ENCODE measurements at regions not wholly inside any gene's neighbourhood (a gene's known extent, or its start where the extent isn't known, plus 50 kb on each side); places are given as distances from the start of the nearest gene placed in this dataset.
"Not testable (repeated sequence)": the region's sequence is repeated elsewhere in the genome, so short reads cannot be mapped to it uniquely, and the experiment has no call there.

DNA sequence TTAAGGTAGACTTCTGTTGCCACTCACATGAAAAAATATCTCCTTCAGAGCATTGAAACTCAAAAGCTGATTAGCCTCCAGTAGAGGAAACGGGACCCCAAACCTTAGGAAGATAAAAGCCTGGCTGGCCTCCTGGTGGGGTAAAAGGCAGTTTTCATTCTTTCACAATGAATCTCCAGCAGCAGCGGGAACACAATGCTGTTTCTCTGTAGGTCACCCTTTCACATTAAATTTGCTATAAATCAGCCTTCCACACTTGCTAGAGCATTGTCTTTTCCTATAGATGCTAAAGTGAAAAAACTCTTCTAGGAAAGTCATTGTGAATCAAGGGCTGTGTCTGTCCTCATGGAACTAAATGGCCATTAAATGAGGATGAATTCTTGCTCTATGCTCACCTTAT is 207.3 kb upstream of the MAGEB2 start:
- no peak overlapping the region for H3K27ac ChIP-seq
- H3K4me1 ChIP-seq = peaks cover 41% of the 10 kb centered on the region
- H3K9me3 ChIP-seq (replicated peaks) = no peaks in the 10 kb centered on the region
- no peak overlapping the region for H3K4me3 ChIP-seq
- no peaks in the 10 kb centered on the region for H3K27me3 ChIP-seq
- H3K36me3 ChIP-seq = no peaks in the 10 kb centered on the region
- no peak for DNase-seq

DNA sequence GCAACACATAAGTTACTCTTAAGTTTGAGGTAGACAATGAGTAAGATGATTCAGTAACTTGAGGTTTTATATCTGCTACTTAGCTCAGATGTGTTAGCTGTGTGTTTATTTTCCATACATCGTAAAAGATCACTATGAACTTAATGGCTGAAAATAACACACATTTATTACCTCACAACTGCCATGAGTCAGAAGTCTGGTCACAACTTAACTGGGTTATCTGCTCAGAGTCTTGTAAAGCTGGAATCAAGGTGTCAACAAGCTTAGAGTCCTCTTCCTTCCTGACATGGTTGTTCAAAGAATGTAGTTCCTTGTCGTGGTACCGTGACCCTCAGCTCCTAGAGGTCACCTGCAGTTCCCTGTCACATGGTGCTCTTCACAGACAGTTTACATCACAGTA is 204.9 kb upstream of the MAGEB2 start:
- Histone ChIP-seq H3K9me3 (replicated peaks) (no peaks in the 10 kb centered on the region), H3K4me3 (no peak overlapping the region), H3K36me3 (no peaks in the 10 kb centered on the region), H3K27me3 (no peaks in the 10 kb centered on the region), H3K4me1 (peaks cover 17% of the 10 kb centered on the region), H3K27ac (no peak overlapping the region)
- no peak for DNase-seq

DNA sequence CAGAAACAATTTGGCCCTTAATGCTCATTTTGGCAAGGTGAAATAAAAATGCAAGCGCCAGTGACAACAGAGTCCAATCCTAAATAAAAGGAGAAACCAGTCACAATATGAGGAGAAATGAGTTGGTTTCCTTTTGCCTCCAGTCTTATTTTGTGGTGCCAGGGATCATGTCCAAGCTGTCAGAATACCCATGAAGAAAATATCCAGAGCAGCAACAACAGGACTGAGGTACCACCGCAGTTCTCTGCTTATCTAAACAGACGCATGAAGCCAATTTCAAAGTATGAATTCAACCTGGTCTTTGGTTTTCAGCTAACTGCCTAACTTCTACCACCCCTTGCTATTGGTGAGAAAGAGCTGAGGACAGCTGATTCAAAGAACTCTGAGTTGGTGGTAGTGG is 199.9 kb upstream of the MAGEB2 start:
- no peak overlapping the region for H3K4me3 ChIP-seq
- H3K27me3 ChIP-seq = no peaks in the 10 kb centered on the region
- no peaks in the 10 kb centered on the region for H3K4me1 ChIP-seq
- H3K36me3 ChIP-seq = no peaks in the 10 kb centered on the region
- H3K27ac ChIP-seq = no peak overlapping the region
- no peaks in the 10 kb centered on the region for H3K9me3 ChIP-seq (replicated peaks)
- no peak for DNase-seq

DNA sequence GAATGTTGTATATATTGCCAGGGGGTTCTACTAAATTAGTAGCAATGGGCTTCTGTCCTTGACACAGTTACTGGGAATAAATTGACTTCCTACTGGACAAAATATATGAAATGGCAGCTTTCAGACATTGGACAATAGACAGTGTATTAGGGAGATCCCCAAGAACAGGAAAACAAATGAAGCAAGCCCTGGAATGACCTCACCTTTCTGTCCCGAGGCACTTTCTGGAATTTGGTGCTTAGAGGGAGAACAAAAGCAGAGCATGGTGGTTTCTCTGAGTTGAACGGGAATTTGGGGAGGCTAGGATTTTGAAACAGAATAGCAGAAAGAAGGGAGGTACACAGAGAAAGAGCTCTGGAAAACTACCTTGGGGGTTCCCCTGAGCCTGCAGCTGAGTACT is 187.7 kb upstream of the MAGEB2 start:
- no peaks in the 10 kb centered on the region for H3K27me3 ChIP-seq
- DNase-seq = peak in 1 of 2 experiments; percentile 18
- no peaks in the 10 kb centered on the region for H3K4me1 ChIP-seq
- H3K9me3 ChIP-seq (replicated peaks) = no peaks in the 10 kb centered on the region
- no peak overlapping the region for H3K27ac ChIP-seq
- no peak overlapping the region for H3K4me3 ChIP-seq
- no peaks in the 10 kb centered on the region for H3K36me3 ChIP-seq

DNA sequence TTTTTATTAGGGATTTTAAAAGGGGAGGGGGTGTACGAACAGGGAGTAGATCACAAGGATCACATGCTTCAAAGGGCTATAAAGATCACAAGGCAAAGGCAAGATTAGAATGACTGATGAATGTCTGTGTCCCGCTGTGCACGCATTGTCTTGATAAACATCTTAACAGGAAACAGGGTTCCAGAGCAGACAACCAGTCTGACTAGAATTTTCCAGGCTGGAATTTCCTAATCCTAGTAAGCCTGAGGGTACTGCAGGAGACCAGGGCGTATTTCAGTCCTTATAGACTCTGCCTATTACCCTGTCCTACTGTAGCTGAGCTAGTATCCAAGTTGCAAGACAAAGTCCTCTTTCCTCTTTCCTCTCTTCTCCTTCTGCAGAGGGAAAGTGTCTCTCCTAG is 179.0 kb upstream of the MAGEB2 start:
- H3K27me3 ChIP-seq; H3K4me1 ChIP-seq; H3K4me3 ChIP-seq; H3K9me3 ChIP-seq (replicated peaks); DNase-seq; H3K36me3 ChIP-seq; H3K27ac ChIP-seq: not testable (repeated sequence)

DNA sequence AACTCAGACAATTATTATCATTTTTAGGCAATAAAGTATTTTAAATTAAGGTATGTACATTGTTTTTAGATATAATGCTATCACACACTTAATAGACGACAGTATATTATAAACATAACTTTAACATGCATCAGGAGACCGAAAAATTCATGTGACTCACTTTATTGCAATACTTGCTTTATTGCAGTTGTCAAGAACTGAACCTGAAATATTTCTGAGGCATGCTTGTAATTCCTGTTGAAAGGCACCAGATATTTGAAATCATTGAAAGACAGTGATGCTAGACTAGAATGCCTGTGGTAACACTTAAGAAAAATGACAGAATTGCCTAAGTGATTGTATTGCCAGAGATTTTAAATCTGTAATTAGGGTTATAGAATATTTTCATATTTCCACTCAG is 175.6 kb upstream of the MAGEB2 start:
- no peaks in the 10 kb centered on the region for H3K9me3 ChIP-seq (replicated peaks)
- H3K4me1 ChIP-seq = no peaks in the 10 kb centered on the region
- H3K36me3 ChIP-seq = no peaks in the 10 kb centered on the region
- no peaks in the 10 kb centered on the region for H3K27me3 ChIP-seq
- H3K27ac ChIP-seq = no peak overlapping the region
- no peak overlapping the region for H3K4me3 ChIP-seq
- DNase-seq = no peak

DNA sequence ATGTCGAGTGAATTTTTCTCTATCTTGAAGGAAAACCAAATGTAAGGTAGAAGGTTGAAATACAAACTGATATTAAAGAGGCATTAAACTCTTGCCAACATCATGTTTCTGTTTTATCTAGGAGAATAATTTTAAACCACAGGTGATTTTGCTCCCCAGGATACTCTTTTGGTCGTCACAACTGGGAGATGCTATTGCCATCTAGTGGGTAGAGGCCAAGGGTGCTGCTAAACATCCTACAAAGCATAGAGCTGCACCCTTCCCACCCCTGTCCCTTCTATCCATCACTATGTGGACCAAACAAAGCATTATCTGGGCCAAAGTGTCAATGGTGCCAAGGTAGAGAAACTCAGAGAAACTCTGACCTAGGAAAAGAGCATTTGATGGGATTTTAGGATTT is 154.6 kb upstream of the MAGEB2 start:
- H3K27me3 ChIP-seq = no peaks in the 10 kb centered on the region
- H3K4me3 ChIP-seq = no peak overlapping the region
- H3K9me3 ChIP-seq (replicated peaks) = no peaks in the 10 kb centered on the region
- DNase-seq = peak; percentile 7 to 43
- no peak overlapping the region for H3K27ac ChIP-seq
- H3K36me3 ChIP-seq = no peaks in the 10 kb centered on the region
- no peaks in the 10 kb centered on the region for H3K4me1 ChIP-seq

DNA sequence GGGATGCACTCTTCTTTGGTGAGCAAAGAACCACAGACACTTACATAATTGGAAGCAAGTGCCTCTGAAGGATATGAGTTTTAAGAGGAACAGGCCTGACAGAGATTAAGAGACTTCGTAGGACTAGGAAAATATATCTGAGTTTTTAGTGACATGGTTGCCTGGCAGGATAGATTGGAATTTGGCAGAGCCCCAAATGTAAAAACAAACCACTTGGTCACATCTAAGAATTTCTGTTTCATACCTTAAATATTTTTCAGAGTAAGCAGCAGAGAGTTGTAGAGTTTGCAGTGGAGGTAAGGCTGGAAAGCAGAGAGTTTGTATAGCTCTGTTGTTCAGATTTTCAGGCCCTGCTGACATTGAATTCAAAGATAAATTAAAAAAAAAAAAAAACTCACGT is 150.1 kb upstream of the MAGEB2 start:
- Histone ChIP-seq H3K36me3 (no peaks in the 10 kb centered on the region), H3K4me3 (no peak overlapping the region), H3K9me3 (replicated peaks) (no peaks in the 10 kb centered on the region), H3K27ac (no peak overlapping the region), H3K27me3 (no peaks in the 10 kb centered on the region), H3K4me1 (no peaks in the 10 kb centered on the region)
- no peak for DNase-seq

DNA sequence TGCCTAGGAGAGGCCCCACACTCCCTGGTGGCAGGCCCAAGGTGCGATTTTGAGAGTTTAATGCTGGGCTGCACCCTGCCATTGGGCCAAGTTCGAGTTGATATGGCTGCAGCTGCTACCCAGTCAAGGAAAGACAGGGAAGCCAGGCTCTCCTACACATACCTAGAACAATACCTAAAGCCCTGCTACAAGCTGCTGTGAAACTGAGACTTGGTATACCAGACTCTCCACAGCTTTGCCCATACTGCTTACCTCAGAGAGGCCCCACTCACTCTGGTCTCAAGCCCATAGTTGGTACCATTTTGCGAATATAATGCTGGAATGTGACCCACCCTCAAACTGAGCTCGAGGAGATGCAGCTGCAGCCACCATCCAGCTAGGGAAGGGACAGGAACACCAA is 147.7 kb upstream of the MAGEB2 start:
- no peak for DNase-seq
- Histone ChIP-seq H3K36me3 (no peaks in the 10 kb centered on the region), H3K4me1 (no peaks in the 10 kb centered on the region), H3K27ac (no peak overlapping the region), H3K9me3 (replicated peaks) (no peaks in the 10 kb centered on the region), H3K4me3 (no peak overlapping the region), H3K27me3 (no peaks in the 10 kb centered on the region)

DNA sequence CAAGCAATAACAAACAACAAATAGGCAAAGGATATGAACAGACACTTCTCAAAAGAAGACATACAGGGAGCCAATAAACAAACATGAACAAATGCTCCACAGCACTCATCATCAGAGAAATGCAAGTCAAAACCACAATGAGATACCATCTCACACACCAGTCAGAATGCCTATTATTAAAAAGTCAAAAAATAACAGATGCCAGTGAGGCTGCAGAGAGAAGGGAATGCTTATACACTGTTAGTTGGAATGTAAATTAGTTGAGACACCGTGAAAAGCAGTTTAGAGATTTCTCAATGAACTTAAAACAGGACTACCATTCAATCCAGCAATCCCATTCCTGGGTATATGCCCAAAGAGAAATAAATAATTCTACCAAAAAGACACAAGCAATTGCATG is 129.8 kb upstream of the MAGEB2 start:
- DNase-seq = peak; percentile 3 to 34
- no peaks in the 10 kb centered on the region for H3K4me1 ChIP-seq

DNA sequence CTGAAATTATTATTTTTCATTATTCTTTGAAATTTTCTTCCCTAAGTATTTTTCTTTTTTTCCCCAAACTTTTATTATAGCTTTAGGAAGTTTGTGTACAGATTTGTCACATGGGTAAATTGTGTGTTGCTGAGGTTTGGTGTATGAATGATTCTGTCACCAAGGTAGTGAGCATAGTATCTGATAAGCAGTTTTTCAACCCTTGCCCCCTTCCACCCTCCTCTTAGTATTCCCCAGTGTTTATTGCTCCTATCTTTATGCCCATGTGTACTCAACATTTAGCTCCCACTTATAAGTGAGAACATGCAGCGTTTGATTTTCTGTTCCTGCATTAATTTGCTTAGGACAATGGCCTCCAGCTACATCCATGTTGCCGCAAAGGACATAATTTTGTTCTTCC is 103.9 kb upstream of the MAGEB2 start:
- H3K27me3 ChIP-seq = no peaks in the 10 kb centered on the region
- no peak overlapping the region for H3K4me3 ChIP-seq
- no peaks in the 10 kb centered on the region for H3K4me1 ChIP-seq
- no peaks in the 10 kb centered on the region for H3K36me3 ChIP-seq
- H3K9me3 ChIP-seq (replicated peaks) = no peaks in the 10 kb centered on the region
- DNase-seq = no peak
- no peak overlapping the region for H3K27ac ChIP-seq

More for the DNA sequence above, 129.8 kb upstream of the MAGEB2 start:
- Histone ChIP-seq H3K27ac (peak overlapping the region; percentile 29), H3K27me3 (no peaks in the 10 kb centered on the region), H3K36me3 (no peaks in the 10 kb centered on the region), H3K9me3 (replicated peaks) (no peaks in the 10 kb centered on the region), H3K4me3 (no peak overlapping the region)

DNA sequence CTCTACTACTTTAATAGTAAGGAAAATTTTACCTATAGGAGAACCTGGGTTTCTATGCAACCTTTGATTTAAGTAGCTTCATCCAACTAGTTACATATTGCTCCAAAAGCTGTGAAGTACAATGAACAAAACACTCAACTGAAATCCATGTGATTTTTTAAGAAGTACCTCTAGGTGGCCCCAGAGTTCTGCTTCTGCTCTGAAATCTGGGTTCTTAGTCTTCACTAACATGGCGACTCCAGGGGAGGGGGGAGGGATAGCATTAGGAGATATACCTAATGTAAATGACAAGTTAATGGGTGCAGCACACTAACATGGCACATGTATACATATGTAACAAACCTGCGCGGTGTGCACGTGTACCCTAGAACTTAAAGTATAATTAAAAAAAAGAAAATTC is 73.4 kb upstream of the MAGEB2 start:
- H3K9me3 ChIP-seq (replicated peaks) = no peaks in the 10 kb centered on the region
- H3K27me3 ChIP-seq = no peaks in the 10 kb centered on the region
- peak; percentile 15 to 56 for DNase-seq

DNA sequence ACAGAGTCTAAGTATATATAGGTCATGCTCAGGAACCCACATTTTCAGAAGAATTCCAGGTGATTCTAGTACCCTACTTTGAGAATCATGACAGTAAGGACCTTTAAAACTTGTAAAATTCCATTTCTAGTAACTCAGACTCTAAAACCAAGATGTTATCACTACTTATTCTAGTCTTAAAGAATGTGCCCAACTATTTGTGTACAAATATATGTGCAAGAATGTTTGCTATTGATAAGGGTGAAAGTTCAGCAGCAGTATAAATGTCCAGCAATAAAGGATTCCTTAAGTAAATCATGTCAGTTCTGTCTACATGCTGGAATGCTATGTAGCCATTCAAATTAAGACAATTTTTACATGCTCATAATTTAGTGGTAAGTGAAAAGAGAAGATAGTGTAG is 71.1 kb upstream of the MAGEB2 start:
- Histone ChIP-seq H3K4me1 (no peaks in the 10 kb centered on the region), H3K27me3 (no peaks in the 10 kb centered on the region), H3K27ac (no peak overlapping the region), H3K36me3 (no peaks in the 10 kb centered on the region), H3K4me3 (no peak overlapping the region), H3K9me3 (replicated peaks) (no peaks in the 10 kb centered on the region)
- no peak for DNase-seq

More for the DNA sequence above, 73.4 kb upstream of the MAGEB2 start:
- no peak overlapping the region for H3K4me3 ChIP-seq
- no peak overlapping the region for H3K27ac ChIP-seq
- no peaks in the 10 kb centered on the region for H3K4me1 ChIP-seq
- H3K36me3 ChIP-seq = no peaks in the 10 kb centered on the region

DNA sequence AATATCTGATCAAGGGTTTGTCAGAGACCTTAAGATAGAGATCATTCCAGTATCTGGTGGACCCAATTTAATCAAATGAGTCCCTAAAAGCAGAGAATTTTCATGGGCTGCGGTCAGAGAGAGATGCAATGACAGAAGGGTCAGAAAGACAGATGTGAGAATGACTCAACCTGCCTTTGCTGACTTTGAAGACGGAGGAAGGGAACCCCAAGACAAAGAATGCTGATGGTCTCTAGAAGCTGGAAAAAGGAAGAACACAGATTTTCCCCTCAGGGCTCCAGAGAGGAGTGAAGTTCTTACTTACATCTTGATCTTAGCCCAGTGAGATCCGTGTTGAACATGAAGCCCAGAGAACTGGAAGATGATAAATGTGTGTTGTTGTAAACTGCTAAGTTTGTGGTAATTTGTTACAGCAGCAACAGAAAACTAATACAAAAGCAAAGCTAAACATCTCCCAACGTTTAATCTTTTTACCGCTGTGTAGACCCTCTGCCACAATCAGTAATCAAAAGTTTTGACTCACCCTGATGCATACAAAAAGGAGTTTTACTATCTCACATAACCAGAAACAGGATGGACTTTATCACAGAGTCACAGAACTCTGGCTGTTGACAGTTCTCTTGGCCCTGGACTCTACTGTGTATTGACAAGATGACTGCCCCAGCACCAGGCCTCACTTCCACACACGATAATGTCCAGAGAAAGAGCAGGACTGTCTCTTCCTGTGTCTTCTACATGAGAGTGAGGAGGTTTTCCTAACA is 70.2 kb upstream of the MAGEB2 start:
- no peak overlapping the region for H3K4me3 ChIP-seq
- H3K4me1 ChIP-seq = no peaks in the 10 kb centered on the region
- no peak overlapping the region for H3K27ac ChIP-seq
- no peaks in the 10 kb centered on the region for H3K9me3 ChIP-seq (replicated peaks)
- H3K27me3 ChIP-seq = no peaks in the 10 kb centered on the region
- DNase-seq = no peak
- H3K36me3 ChIP-seq = no peaks in the 10 kb centered on the region

DNA sequence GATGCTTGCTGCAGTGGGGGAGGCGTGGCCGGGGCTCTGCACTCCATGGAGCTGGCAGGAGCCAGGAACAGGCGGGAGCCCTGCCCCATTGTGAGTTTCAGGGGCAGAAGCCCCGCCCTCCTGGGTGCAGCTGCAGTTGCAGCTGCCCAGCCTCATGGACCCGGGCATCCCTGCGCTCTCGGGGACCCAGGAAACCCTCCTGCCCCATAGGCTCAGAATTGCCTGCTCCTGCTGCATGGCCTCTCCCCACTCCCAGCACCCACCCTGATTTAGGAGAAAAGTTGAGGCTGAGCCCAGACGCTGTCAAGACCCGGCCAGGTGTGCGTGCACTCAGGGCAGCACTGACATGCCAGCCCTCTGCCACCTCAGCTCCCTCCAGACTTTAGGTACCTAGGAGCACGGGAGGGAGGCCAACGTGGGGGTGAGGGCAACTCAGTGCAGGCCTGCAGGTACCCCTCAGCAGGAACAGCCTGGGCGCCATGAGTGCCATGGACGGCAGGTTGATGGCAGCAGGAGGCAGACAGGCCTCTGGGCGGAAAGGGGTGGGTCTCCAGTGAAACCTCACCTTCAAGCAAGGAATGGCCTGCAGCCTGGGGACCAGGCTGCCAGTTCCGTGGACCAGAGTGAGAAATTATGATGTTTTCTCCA is 67.2 kb upstream of the MAGEB2 start:
- H3K27me3 ChIP-seq = no peaks in the 10 kb centered on the region
- DNase-seq = no peak
- H3K9me3 ChIP-seq (replicated peaks) = no peaks in the 10 kb centered on the region
- no peak overlapping the region for H3K4me3 ChIP-seq
- no peaks in the 10 kb centered on the region for H3K4me1 ChIP-seq
- no peak overlapping the region for H3K27ac ChIP-seq
- H3K36me3 ChIP-seq = no peaks in the 10 kb centered on the region

DNA sequence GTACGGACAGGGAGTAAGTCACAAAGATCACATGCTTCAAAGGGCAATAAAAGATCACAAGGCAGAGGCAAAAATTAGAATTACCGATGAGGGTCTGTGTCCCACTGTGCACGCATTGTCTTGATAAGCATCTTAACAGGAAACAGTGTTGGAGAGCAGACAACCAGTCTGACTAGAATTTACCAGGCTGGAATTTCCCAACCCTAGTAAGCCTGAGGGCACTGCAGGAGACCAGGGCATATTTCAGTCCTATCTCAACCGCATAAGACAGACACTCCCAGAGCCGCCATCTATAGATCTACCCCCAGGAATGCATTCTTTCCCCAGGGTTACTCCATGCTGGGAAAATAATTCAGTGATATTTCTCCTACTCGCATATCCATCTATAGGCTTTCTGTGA is 66.2 kb upstream of the MAGEB2 start:
- H3K27me3 ChIP-seq; H3K4me1 ChIP-seq; H3K36me3 ChIP-seq; H3K27ac ChIP-seq; DNase-seq; H3K9me3 ChIP-seq (replicated peaks); H3K4me3 ChIP-seq: not testable (repeated sequence)

Measured in SJCRH30 (cell line).